DMS 273 (cell line): ENCODE measurements at regions not wholly inside any gene's neighbourhood (a gene's known extent, or its start where the extent isn't known, plus 50 kb on each side); places are given as distances from the start of the nearest gene placed in this dataset.
"Not testable (repeated sequence)": the region's sequence is repeated elsewhere in the genome, so short reads cannot be mapped to it uniquely, and the experiment has no call there.

Source experiments
- DNase-seq: peaks from one replicate; lab custom pipeline; 2025; ENCODE audit not compliant: unreplicated experiment; lab: John Stamatoyannopoulos, UW

DNA sequence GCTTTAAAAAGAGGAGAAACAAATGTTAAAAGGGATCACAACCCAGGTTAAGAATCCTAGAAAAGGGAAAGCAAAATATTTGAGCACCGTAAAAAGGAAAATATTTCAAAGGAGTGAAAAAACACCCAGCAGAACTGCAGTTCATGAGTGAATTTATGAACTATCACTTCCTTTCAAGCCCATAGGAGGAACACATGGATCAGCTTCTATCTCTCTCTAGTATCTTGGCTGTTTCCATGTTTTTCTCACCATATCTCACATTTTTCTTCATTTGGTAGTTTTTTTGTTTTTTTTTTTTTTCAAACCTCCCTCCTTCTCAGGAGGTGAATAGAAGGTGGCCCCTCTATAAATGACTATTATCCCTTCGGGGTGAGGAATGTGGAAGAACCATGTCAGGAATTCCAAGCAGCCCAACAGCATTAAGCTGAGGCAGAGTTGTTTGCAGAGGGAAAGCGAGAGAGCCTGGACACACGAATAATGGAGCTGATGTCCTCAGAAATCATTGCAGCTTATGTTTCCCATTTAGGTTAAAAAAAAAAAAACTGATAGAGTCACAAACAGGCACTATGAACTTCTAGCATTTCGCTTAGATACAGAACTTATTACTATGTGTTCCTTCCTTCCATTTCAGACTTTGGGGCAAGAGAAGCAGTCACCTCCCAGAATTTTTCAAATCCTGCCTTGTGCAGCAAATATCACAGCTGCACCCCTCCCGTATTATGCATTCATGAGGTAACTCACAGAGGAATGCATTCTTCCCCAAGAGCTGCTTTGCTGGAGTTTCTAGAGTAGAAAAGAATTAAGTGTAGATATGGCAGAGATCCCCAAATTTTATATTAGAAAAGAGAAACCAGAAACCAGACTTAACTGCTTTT is 315.6 kb downstream of the IRS1 start:
- DNase-seq = no peak

DNA sequence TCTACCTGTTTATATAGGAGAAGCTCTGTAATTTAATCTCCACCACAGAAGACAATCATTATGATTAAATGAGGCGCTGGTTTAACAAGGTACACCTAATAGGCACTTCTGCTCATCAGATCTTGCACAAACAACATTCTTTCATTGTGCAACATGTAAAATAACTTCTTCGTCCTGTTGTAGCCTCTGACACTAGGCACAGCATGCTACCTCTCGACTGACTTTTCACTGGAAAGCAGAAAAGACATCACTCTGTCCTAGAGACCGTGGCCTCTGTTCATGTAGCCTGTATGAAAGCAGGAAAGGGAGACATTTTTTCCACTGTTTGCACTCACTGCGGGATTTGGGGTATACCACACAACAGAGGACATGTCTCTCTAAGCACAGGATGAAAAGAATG is 316.5 kb downstream of the IRS1 start:
- no peak for DNase-seq

DNA sequence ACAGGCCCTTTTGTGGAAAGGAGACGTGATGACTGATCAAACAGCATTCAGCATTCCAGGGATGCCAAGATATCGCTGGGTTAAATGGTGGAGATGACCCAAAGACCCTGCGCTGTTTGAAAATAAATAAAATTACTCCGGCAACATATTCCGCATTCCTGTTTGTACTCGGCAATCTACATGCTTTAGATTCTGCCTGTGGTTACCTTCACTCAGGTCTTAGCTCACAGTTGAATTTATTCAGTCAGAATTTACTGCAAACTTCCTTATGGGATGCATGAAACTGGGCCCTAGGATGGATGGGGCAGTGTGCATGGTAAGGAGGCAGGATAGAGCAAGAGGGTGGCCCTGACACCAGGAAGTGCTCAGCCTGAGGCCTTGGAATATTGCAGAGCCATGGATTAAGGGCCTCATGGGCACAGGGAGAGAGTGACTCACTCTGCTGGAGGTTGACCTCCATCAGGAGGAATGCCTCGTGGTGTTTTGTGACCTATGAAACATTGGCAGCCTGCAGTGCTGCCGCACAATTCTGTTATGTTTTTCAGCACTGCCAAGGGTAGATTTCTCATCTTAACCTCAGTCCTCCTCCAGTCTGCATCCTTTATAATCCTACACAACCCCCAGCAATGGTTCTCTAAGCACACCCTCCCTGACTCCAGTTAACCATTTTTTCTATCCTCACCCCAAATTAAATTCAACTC is 321.4 kb downstream of the IRS1 start:
- DNase-seq = no peak

DNA sequence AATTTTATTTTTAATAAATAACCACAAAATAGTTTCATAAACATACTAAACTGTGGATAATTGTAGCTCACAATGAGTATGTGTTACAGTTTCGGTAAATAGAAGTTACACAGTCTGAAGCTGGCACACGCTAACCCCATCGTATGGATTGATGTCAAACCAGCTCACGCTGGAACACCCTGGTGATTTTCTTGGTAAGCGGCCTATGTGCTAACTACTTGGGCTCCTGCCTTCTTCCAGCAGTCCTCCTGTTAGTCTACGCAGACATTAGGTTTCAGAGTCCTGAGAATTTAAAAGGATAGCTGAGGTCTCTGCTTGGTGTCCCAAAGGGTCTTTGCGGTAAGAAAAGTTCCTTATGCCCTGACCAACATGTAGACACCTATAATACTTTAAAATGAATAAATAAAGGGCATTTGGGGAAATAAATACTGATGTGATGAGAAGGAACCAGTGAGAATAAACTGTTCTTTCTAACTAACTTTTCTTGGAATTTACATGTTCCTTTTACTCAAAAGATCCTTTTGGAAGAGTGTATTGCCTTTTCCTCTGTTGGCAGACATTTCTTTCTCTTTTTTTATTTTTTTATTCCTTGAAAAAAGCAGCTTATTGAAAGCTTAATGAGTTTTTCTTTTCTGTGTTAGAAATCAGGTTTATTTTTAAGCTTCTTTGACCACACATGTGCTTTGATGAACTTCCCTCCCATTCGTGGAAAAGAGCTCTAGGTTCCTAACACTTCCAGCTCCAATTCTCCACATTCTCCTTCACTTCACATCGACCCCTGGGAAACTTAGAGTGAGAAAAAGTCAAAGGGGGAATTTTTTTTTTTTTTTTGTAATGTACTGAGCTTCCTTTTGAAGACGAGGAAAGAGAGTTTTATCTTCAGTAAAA is 322.2 kb downstream of the IRS1 start:
- DNase-seq = no peak

DNA sequence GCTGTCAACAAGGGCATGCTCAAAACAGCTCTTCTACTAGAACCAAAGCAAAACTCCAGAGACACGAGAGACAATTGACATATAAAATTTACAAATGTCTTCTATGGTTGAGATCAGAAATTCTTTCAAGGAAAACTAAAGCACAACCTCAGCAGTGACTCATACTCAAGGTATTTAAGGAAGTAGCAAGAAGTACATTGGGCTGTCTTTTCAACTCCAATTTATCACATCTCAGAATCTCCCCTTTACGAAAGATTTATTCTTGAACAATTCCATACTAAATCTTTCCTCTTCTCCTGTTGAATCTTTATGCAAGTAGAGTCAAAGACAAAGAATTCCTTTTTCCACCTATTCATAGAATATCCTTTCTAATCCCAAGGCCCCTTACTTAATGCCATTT is 324.0 kb downstream of the IRS1 start:
- no peak for DNase-seq

DNA sequence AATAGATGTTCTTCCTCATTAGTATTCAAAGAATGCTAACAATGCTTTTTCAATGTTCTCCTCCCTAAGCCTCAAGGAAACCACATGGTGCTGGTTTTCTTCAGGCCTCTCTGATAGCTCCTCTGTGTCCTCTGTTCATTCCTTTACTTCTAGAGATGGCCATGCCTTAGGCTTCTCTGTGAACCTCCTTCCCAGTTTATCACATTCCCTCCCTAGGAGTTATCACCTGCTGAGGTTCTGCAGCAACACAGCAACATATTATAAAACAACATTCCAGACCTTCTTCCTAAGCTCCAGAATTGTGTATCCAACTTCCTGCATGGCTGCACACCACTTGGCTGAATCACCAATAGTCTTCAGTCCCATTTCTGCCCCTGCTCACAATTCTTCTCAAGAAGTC is 325.5 kb downstream of the IRS1 start:
- no peak for DNase-seq

DNA sequence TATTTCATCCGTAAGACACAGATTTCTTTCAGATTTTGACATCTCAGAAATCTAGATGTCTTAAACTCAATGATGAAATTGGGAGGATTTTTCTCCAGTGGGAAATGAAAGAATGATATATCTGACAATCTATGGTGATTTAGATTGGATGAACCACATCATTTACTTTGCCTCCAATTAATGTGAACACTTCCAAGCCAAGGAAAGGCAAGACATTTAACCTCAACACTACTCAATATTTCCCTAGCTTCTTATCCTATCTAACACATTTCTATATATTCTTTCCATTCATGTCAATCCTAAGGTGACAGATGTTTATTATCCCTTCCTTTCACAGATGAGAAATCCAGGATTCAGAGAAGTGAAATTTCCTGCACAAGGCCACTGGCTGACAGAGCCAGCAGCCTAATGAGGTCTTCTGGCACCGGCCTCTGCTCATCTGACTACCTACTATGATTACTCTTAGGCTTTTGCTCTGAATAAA is 327.6 kb downstream of the IRS1 start:
- DNase-seq = no peak

DNA sequence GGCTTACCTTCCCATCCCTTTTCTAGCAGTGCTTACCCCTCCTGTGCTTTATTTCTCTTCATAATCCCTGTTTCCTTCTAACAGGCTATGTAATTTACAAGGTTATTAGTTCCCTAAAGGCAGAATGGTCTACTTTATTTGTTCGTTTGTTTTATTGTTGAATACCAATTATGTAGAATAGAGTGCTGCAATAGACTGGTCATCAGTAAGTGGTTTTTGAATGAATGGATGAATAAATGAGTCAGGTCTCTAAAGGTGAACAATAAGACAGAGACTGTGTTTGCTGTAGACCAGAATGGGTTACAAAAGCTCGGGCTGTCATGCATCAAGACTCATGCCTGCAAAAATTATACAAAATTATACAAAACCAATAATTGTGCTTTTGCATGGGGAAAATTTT is 332.0 kb downstream of the IRS1 start:
- DNase-seq = no peak

DNA sequence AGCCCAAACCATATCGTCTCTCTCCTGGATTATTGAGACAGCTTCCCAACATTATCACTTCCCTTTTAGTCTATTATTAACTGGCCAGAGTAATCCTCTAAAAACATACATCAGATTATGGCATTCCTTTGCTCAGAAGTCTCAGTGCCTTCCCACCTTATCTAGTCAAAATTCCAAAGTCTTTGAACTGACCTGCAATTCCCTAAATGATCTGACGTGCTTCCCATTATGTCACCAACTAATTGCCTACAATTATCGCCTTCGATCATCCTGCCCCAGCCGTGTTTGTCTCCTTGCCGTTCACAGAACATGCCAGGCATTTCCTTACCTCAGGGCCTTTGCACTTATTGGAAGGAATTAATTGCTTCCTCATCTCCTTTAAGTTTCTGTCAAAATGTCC is 332.4 kb downstream of the IRS1 start:
- no peak for DNase-seq

DNA sequence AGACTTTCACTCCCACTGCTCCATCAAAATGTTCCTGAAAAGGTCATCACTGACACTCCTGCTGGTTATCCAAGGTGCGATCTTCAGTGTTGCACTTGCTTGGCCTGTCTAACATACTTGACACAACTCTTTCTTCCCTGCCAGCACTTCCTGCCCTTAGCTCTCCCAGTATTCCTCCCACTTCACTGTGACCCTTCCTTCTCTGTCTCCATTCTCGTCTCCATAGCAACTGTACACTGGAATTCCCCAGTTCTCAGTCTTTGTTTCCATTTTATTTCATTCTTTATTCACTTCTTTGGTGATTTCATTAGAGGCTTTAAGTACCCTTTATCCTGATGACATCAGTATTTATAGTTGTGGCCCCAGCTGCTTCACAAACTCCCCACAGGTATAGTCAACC is 333.0 kb downstream of the IRS1 start:
- DNase-seq = no peak

DNA sequence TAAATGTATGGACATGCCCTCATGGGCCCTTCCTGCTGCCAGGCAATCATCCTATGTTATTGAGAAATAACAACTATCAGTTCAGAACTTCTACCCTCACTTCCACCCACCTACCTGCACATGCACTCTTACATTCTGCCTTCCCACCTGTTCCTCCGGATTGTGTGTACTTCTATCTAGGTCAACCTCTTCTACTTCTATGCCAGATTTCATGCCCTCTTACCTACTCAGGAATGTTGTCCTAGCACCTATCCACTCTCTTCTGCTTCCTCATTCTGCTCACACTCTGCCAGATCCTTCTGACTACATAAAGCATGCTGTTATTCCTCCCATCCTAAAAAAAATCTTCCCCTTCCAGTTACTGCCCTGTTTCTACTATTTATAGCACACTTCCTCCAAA is 333.5 kb downstream of the IRS1 start:
- DNase-seq = no peak

DNA sequence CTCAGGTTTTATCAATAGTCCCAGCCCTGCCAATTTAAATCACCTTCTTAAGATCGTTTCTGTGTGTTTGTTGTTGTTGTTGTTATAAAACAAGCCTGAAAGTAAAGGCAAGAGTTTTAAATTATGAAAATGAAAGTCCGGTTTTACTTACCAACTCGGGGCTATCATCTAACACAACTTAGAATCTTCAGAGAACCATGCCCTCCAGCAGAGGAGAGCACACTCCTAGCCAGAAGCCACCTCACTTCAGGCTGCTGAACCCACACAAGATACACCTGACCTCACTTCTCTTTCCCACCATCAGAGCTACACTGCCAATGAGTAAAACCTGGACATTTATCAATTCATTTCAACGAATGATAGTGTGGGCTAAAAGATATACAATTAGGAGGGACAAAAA is 335.2 kb downstream of the IRS1 start:
- DNase-seq = no peak

DNA sequence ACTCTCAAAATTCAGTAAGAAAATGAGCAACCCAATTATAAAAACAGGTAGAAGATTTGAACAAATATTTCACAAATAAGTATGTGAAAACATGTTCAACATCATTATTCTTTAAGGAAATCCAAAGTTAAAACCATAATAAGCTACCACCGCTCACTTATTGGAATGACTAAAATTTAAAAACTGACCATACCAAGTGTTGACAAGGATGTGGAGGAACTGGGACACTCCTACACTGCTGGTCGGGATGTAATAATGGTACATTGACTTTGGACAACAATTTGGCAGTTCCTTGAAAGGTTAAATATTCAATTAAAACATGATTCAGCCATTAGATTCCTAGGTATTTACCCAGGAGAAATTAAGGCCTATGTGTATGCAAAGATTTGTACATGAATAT is 336.5 kb downstream of the IRS1 start:
- DNase-seq = no peak

DNA sequence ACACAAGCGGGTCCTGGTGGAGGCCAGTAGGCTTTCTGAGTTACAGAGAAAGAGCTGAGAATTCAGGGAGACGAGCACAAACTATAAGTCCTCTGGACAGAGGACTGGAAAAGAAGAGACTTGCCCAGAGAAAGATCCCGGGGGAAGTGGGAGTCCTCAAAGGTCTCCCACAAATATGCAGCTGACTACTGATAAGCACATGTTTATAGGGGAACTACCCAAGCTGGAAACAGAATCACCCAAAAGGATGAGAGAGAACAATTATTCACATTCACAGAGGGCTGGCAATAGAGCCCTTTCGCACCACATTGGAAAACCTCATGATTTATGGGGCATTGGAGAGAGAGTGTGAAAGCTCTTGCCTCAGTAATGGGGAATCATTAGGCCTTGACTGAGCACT is 337.6 kb downstream of the IRS1 start:
- no peak for DNase-seq

DNA sequence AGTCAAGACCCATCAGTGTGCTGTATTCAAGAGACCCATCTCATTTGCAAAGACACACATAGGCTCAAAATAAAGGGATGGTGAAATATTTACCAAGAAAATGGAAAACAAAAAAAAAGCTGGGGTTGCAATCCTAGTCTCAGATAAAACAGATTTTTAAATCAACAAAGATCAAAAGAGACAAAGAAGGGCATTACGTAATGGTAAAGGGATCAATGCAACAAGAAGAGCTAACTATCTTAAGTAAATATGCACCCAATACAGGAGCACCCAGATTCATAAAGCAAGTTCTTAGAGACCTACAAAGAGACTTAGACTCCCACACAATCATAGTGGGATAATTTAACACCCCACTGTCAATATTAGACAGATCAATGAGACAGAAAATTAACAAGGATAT is 343.5 kb downstream of the IRS1 start:
- not testable (repeated sequence) for DNase-seq

DNA sequence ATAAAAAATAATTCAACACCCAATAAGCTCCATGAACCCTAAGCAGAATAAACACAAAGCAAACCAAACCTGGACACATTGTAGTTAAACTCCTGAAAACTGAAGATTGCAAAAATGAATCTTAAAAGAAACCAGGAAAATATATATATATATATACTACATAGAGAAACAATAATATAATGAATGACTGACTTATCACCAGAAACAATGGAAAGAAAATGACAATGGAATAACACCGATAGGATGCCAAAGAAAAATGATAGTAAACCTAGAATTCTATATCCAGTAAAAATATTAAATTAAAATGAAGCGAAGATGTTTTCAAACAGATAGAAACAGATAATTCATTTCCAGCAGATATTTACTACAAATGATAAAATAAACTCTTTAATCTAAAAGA is 346.9 kb downstream of the IRS1 start:
- DNase-seq = no peak

DNA sequence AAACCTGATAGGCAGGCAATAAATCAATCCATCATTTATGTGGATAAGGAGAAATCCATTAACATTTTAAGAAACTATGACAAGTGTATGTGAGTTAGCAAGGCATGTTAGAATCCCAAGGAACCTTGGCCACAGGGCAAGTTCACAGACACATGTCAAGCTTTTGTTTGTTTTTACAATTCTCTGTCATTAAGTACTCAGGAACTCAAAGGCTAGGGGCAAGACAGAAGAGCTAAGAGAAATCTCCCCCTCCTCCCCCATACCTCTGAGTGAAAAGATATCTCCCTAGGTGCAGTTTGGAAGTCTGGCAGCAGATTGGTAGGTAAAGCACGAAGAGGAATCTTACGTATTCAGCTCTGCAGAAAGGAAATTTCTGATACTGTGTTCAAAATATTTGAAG is 348.1 kb downstream of the IRS1 start:
- no peak for DNase-seq

DNA sequence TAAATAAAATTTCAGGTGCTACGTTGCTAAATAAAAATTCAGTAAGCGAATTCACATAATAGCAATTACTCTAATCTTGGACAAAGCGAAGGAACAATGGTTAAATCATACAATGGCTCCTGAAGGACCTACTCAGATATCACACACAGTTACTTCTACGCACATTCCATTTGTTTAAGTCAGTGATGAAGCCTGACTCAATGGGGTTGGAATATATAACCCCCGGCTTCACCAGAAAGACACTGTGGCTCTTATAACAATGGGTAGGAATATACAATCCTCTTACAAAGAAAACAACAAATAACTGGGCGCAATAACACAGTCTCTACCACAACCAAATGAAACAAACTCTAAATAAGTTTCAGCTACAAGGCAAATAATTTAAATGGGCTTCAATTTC is 349.5 kb downstream of the IRS1 start:
- no peak for DNase-seq

DNA sequence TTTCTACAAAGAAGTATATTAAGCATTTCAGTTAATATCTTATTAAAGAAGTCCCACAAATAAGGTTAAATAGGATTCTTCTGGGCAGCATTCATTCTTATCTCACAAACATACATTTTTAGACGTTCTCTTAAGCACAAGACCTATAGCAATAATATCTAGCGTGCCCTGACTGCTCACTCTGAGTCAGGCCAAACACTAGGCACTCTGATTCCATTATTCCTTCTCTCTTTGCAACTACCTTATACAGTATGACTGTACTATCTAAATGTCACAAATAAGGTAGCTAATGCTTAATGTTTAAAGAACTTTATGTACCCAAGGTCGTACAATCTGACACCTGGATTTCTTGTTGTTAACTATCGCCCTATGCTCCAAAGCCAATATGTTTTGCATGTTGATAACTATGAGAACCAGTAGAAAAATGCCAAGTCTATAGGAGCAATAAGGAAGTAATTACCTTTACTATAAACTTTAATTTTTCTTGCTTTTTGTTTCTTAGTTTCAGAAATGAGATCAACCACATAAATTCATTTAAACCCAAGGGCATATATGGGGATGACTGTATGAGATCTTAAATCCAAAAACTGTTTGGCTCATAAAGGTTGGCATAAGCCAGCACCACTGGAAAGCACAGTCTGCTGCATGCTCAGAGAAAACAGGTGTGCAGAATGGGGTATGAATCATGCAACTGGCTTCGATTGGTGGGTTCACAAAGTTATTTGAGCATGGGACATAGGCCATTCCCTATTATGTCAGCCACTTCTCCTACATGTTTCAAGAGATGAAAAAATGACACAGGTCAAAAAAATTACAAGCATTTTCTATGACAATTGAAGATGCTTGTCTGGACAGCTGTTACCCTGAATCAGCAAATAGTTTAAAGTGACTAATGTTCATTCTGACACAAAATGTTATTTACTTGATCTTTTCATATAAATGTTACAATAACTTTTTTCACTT is 352.0 kb downstream of the IRS1 start:
- no peak for DNase-seq

DNA sequence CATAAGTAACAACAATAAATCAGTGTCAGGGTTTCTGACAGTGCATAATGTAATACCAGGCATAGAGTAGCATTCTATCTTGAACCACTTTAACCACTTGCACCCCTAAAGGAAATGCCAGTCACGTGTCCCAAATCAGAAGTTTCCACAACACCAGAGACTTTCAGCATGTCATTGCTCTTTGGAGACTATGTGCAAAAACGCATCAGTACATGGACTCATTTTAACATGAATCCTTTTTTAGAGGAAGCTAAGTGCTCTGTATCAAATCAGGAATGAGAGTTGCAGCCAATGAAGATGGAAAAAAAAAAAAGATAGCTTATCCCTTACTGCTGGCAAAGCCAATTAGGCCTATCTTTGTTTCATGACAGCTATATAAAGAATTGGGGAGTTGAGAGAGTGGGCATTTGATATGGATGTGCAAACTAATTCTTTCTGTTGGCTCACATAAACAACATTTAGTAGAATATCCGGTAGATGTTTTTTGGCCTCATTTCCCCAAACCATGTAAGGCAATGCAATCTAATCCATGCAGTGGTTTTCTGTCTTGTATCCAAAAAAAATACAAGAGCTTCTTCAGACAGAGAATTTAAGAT is 353.1 kb downstream of the IRS1 start:
- DNase-seq = no peak
